ENCODE measurements at regions not wholly inside any gene's neighbourhood (a gene's known extent, or its start where the extent isn't known, plus 50 kb on each side); places are given as distances from the start of the nearest gene placed in this dataset.
"Not testable (repeated sequence)": the region's sequence is repeated elsewhere in the genome, so short reads cannot be mapped to it uniquely, and the experiment has no call there.

GRCh38 chr11:54797906-54798305, 91.3 kb downstream of the OR4A5 start:
- DNase-seq: not testable (repeated sequence)

GRCh38 chr11:54832676-54833075, 126.0 kb downstream of the OR4A5 start:
- no peak for DNase-seq

GRCh38 chr11:54855047-54855446, 148.4 kb downstream of the OR4A5 start:
- peak in 1 of 2 donors; percentile 0 for DNase-seq
